Lung (tissue), 11 donors: ENCODE measurements at regions not wholly inside any gene's neighbourhood (a gene's known extent, or its start where the extent isn't known, plus 50 kb on each side); places are given as distances from the start of the nearest gene placed in this dataset.

Experiments
- ATAC-seq: fragments of 200-7000 bp; cut with Tn5 transposase; one replicate; pipeline ENCODE4 v1.9.1; 2020; ENCODE audit warnings: moderate number of reproducible peaks; ENCODE audit not compliant: insufficient read depth, low FRiP score
- DNase-seq, 3 donors: peaks; one replicate each; pipeline ENCODE4 v3.0.0-alpha.2; 2013 to 2017
- H3K27ac ChIP-seq, 2 donors: one replicate each; pipeline ENCODE4 v1.5.1; 2013; ENCODE audit warnings: mild to moderate bottlenecking in 2 of 2, moderate library complexity in 2 of 2, control low read depth in 1 of 2, inconsistent platforms in 1 of 2, low read depth in 1 of 2, low read length in 1 of 2
- H3K27me3 ChIP-seq, 3 donors: one replicate each; pipeline ENCODE4 v1.5.1; 2013; ENCODE audit warnings: low read length in 2 of 3; ENCODE audit not compliant: control insufficient read depth in 3 of 3, insufficient read depth in 3 of 3
- H3K36me3 ChIP-seq, 4 donors: one replicate each; pipeline ENCODE4 v1.5.1; 2013; ENCODE audit warnings: low read length in 4 of 4, mild to moderate bottlenecking in 1 of 4, moderate library complexity in 1 of 4; ENCODE audit not compliant: control insufficient read depth in 4 of 4, insufficient read depth in 4 of 4
- H3K4me1 ChIP-seq, 5 donors: one replicate each; pipeline ENCODE4 v1.5.1; 2013; ENCODE audit warnings: low read length in 5 of 5, mild to moderate bottlenecking in 2 of 5, moderate library complexity in 1 of 5; ENCODE audit not compliant: control insufficient read depth in 5 of 5, insufficient read depth in 5 of 5
- H3K4me3 ChIP-seq: one replicate; pipeline ENCODE4 v1.5.1; 2013; ENCODE audit warnings: mild to moderate bottlenecking, control low read depth, moderate library complexity
- H3K9ac ChIP-seq, 2 donors: one replicate each; pipeline ENCODE4 v1.5.1; 2013; ENCODE audit warnings: low read length in 2 of 2, control low read depth in 1 of 2; ENCODE audit not compliant: insufficient read depth in 1 of 2
- H3K9me3 ChIP-seq, 4 donors: one replicate each; pipeline ENCODE4 v1.5.1; 2013; ENCODE audit warnings: low read length in 3 of 4, mild to moderate bottlenecking in 1 of 4, moderate library complexity in 1 of 4; ENCODE audit not compliant: control insufficient read depth in 4 of 4, insufficient read depth in 3 of 4
- CTCF ChIP-seq: IDR thresholded peaks from 2 replicates; pipeline ENCODE4 v1.5.1; 2012; ENCODE audit warnings: mild to moderate bottlenecking; ENCODE audit errors: control extremely low read depth, extremely low read depth
- WGBS, 2 donors: extraction: QIAGEN DNeasy Blood & Tissue Kit; methylation state at CpG; one replicate each; pipeline ENCODE4 v1.1.7; 2013; 5-methylcytosine and 5-hydroxymethylcytosine counted together
- donor health status: control.
- donor health status: control.
- donor health status: Bipolar disorder and iron deficiency.
- donor health status: healthy.
- donor health status: DM: yes; HTN: yes; CAD: no.

GRCh38 chr5:114243281-114243971, 118.4 kb upstream of the KCNN2 start:
- TF ChIP-seq CTCF: no peak
- no peak overlapping the region for H3K4me3 ChIP-seq
- H3K36me3 ChIP-seq: no peaks in the 10 kb centered on the region
- no peaks in the 10 kb centered on the region for H3K27me3 ChIP-seq
- H3K27ac ChIP-seq: no peak overlapping the region
- WGBS, 2 donors: 89% methylated on average over 8 of the region's 8 CpGs
- DNase-seq (no peak), ATAC-seq (no peak)
- no peaks in the 10 kb centered on the region for H3K9me3 ChIP-seq
- H3K4me1 ChIP-seq: no peaks in the 10 kb centered on the region
- H3K9ac ChIP-seq: no peak overlapping the region

- H3K4me3 ChIP-seq: no peak overlapping the region
- TF ChIP-seq CTCF: no peak
- no peaks in the 10 kb centered on the region for H3K36me3 ChIP-seq
- no peaks in the 10 kb centered on the region for H3K4me1 ChIP-seq
- H3K27ac ChIP-seq: no peak overlapping the region
- no peaks in the 10 kb centered on the region for H3K27me3 ChIP-seq
- ATAC-seq: no peak
- WGBS, 2 donors: 22 to 46% methylated on average over 1 of the region's 1 CpG
- DNase-seq: no peak
- H3K9me3 ChIP-seq: no peaks in the 10 kb centered on the region
- H3K9ac ChIP-seq: no peak overlapping the region
Measured at GRCh38 chr5:114243972-114244317, 117.9 kb upstream of the KCNN2 start.

- 76 to 83% methylated on average over 2 of the region's 2 CpGs for WGBS, 2 donors
- no peak for TF ChIP-seq CTCF
- Histone ChIP-seq H3K27me3 (no peaks in the 10 kb centered on the region), H3K9me3 (no peaks in the 10 kb centered on the region), H3K4me1 (peaks cover 0 to 3% (median 0%) of the 10 kb centered on the region in 5 donors), H3K27ac (no peak overlapping the region), H3K36me3 (no peaks in the 10 kb centered on the region), H3K9ac (no peak overlapping the region), H3K4me3 (no peak overlapping the region)
- ATAC-seq: no peak
- DNase-seq: peak in 2 of 3 donors; percentile 8
Measured at GRCh38 chr5:114249823-114250222, 112.0 kb upstream of the KCNN2 start.

GRCh38 chr5:114250536-114250935, 111.3 kb upstream of the KCNN2 start:
- Histone ChIP-seq H3K36me3 (no peaks in the 10 kb centered on the region), H3K27me3 (no peaks in the 10 kb centered on the region), H3K9me3 (no peaks in the 10 kb centered on the region), H3K9ac (no peak overlapping the region), H3K4me1 (peaks cover 0 to 3% (median 0%) of the 10 kb centered on the region in 5 donors), H3K27ac (no peak overlapping the region), H3K4me3 (no peak overlapping the region)
- no peak for ATAC-seq
- 85 to 89% methylated on average over 3 of the region's 3 CpGs for WGBS, 2 donors
- DNase-seq: no peak
- TF ChIP-seq CTCF: no peak
